T-cell (primary cell): ENCODE measurements at regions not wholly inside any gene's neighbourhood (a gene's known extent, or its start where the extent isn't known, plus 50 kb on each side); places are given as distances from the start of the nearest gene placed in this dataset.
"Not testable (repeated sequence)": the region's sequence is repeated elsewhere in the genome, so short reads cannot be mapped to it uniquely, and the experiment has no call there.

Source experiments
- ATAC-seq, 4 experiments: fragments of 200-7000 bp in 3 of 4; fragments of 150-1000 bp in 1 of 4; cut with Tn5 transposase; replicated peaks in 1 of 4; 1 replicate in 3 of 4; 2 replicates in 1 of 4; pipeline ENCODE4 v1.10.0; 2021; ENCODE audit warnings: moderate library complexity in 3 of 4, mild to moderate bottlenecking in 2 of 4, moderate number of reproducible peaks in 1 of 4
- CTCF ChIA-PET, 2 donors: fragments of 300-600 bp; sonication (Branson Sonifier 250); formaldehyde crosslinking; loops; one replicate each; lab custom pipeline; 2022; ENCODE audit warnings: antibody characterized with exemption in 2 of 2; lab: Charles Lee
- POLR2A ChIA-PET, 2 donors: fragments of 300-600 bp; sonication (Branson Sonifier 250); formaldehyde crosslinking; loops; one replicate each; lab custom pipeline; 2022; ENCODE audit warnings: antibody characterized with exemption in 2 of 2; lab: Charles Lee
- DNase-seq, 35 experiments: peaks; one replicate each; pipeline versions ENCODE4 v3.0.0 to v3.0.0-alpha.2; 2013 to 2023
- H3K27ac ChIP-seq: one replicate; pipeline ENCODE4 v1.5.1; 2013; ENCODE audit warnings: low read length
- H3K27me3 ChIP-seq, 2 experiments: replicated peaks in 1 of 2; 1 replicate in 1 of 2; 2 replicates in 1 of 2; pipeline versions ENCODE4 v1.6.1 to v1.7.0; 2013; ENCODE audit warnings: low read length in 1 of 2, mixed read lengths in 1 of 2; ENCODE audit not compliant: control insufficient read depth in 2 of 2, insufficient read depth in 2 of 2; ENCODE audit errors: extremely low read depth in 1 of 2
- H3K36me3 ChIP-seq, 2 donors: 1 replicate in 1 of 2; 2 replicates in 1 of 2; pipeline versions ENCODE4 v1.6.1 to v1.7.0; 2013; ENCODE audit warnings: low read length in 1 of 2; ENCODE audit not compliant: control insufficient read depth in 2 of 2, insufficient read depth in 1 of 2; ENCODE audit errors: extremely low read depth in 1 of 2
- H3K4me1 ChIP-seq, 2 experiments: 1 replicate in 1 of 2; 2 replicates in 1 of 2; pipeline versions ENCODE4 v1.6.1 to v1.7.0; 2013; ENCODE audit warnings: low read length in 2 of 2, mixed read lengths in 1 of 2; ENCODE audit not compliant: insufficient read depth in 2 of 2, control insufficient read depth in 1 of 2; ENCODE audit errors: extremely low read depth in 1 of 2
- H3K4me3 ChIP-seq, 2 donors: 1 replicate in 1 of 2; 2 replicates in 1 of 2; pipeline versions ENCODE4 v1.5.1 to v1.7.0; 2013; ENCODE audit warnings: mild to moderate bottlenecking in 2 of 2, low read length in 1 of 2, moderate library complexity in 1 of 2; ENCODE audit not compliant: control insufficient read depth in 1 of 2; ENCODE audit errors: extremely low read depth in 1 of 2
- H3K9me3 ChIP-seq: 2 replicates; pipeline ENCODE4 v1.7.0; 2013
- H3K27ac Mint-ChIP-seq, 2 donors: one replicate each; pipeline ENCODE4 v1.8.0; 2020 to 2021; ENCODE audit warnings: mild to moderate bottlenecking in 2 of 2, mixed read lengths in 2 of 2
- H3K27me3 Mint-ChIP-seq, 2 donors: one replicate each; pipeline ENCODE4 v1.8.0; 2021 to 2022; ENCODE audit warnings: mixed read lengths in 2 of 2
- H3K36me3 Mint-ChIP-seq: one replicate; pipeline ENCODE4 v1.8.0; 2021; ENCODE audit warnings: mixed read lengths
- H3K4me1 Mint-ChIP-seq, 3 donors: one replicate each; pipeline ENCODE4 v1.8.0; 2020 to 2022; ENCODE audit warnings: mixed read lengths in 3 of 3, mild to moderate bottlenecking in 1 of 3
- H3K4me3 Mint-ChIP-seq, 3 donors: one replicate each; pipeline ENCODE4 v1.8.0; 2020 to 2022; ENCODE audit warnings: mild to moderate bottlenecking in 3 of 3, mixed read lengths in 3 of 3, moderate library complexity in 3 of 3
- H3K9me3 Mint-ChIP-seq, 3 donors: one replicate each; pipeline ENCODE4 v1.8.0; 2020 to 2022; ENCODE audit warnings: mixed read lengths in 3 of 3
- WGBS: methylation state at CpG from one replicate; pipeline ENCODE4 v1.1.5; 2013; ENCODE audit warnings: missing lambda C conversion rate; ENCODE audit not compliant: insufficient coverage; 5-methylcytosine and 5-hydroxymethylcytosine counted together

DNA sequence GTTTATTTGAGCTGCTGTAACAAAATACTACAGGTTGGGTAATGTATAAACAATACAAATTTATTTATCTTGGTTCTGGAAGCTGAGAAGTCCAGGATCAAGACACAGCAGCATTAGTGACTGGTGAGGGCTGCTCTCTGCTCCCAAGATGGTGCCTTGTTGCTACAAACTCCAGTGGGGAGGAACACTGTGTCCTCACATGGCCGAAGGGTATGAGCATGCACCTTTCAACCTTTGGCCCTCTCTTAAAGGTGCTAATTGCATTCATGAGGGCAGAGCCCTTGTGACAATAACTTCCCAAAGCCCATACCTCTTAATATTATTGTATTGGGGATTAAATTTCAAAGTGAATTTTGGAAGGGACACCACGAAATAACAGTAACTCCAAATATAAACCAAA lies 55.3 kb upstream of the ATP1B1 start:
- ATAC-seq (no peak), DNase-seq (no peak)
- Histone ChIP-seq H3K27ac (no peak overlapping the region), H3K4me1 (no peaks in the 10 kb centered on the region), H3K36me3 (no peaks in the 10 kb centered on the region), H3K4me3 (no peak overlapping the region), H3K9me3 (no peaks in the 10 kb centered on the region), H3K27me3 (no peaks in the 10 kb centered on the region)
- no peak overlapping the region for H3K27ac Mint-ChIP-seq
- H3K4me3 Mint-ChIP-seq, result no peak overlapping the region
- POLR2A ChIA-PET, result no interaction called here
- no CpG with 5 or more reads among the region's 2 CpGs for WGBS
- CTCF ChIA-PET, result interaction anchor here in 1 of 2 donors (0.6 kb wide), 1 partner anchor 497 kb away, joined by 3 read pairs; no protein-coding TSS in a partner anchor
- peaks cover 3 to 13% (median 11%) of the 10 kb centered on the region in 3 donors for H3K4me1 Mint-ChIP-seq
- H3K27me3 Mint-ChIP-seq, result no peaks in the 10 kb centered on the region
- no peaks in the 10 kb centered on the region for H3K9me3 Mint-ChIP-seq
- no peaks in the 10 kb centered on the region for H3K36me3 Mint-ChIP-seq

DNA sequence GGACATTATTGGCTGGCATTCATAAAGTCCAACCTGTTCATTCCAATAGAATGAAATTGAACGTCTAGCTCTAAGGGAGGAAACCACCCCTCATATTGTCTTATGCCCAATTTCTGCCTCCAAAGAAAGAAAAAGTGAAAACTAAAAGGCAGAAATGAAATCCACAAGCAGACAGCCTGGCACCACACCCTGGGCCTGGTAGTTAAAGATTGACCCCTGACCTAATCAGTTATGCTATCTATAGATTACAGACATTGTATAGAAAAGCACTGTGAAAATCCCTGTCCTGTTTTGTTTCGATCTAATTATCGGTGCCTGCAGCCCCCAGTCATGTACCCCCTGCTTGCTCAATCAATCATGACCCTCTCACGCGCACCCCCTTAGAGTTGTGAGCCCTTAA lies 54.3 kb upstream of the ATP1B1 start:
- H3K4me3 ChIP-seq, DNase-seq, H3K9me3 Mint-ChIP-seq, H3K4me3 Mint-ChIP-seq, POLR2A ChIA-PET, H3K4me1 Mint-ChIP-seq, H3K27ac Mint-ChIP-seq, H3K4me1 ChIP-seq, H3K27me3 Mint-ChIP-seq, H3K36me3 ChIP-seq, ATAC-seq, H3K36me3 Mint-ChIP-seq, H3K27ac ChIP-seq, H3K27me3 ChIP-seq, CTCF ChIA-PET, H3K9me3 ChIP-seq: not testable (repeated sequence)
- WGBS, result 100% methylated on average over 2 of the region's 5 CpGs

- ATAC-seq (no peak), DNase-seq (no peak)
- Histone ChIP-seq H3K9me3 (no peaks in the 10 kb centered on the region), H3K4me1 (no peaks in the 10 kb centered on the region), H3K4me3 (no peak overlapping the region), H3K27me3 (no peaks in the 10 kb centered on the region), H3K36me3 (no peaks in the 10 kb centered on the region), H3K27ac (no peak overlapping the region)
- 20% methylated on average over 1 of the region's 1 CpG for WGBS
- Mint-ChIP-seq H3K4me1 (peaks cover 0 to 5% (median 2%) of the 10 kb centered on the region in 3 donors), H3K36me3 (no peaks in the 10 kb centered on the region), H3K27ac (no peak overlapping the region), H3K4me3 (no peak overlapping the region), H3K9me3 (no peaks in the 10 kb centered on the region), H3K27me3 (peaks cover 0 to 6% of the 10 kb centered on the region in 2 donors)
- ChIA-PET CTCF (no interaction called here), POLR2A (no interaction called here)
These were observed 53.8 kb upstream of the ATP1B1 start for GRCh38 chr1:169052727-169053126.

- ChIA-PET CTCF (no interaction called here), POLR2A (no interaction called here)
- H3K4me3 Mint-ChIP-seq, result no peak overlapping the region
- Histone ChIP-seq H3K27ac (no peak overlapping the region), H3K4me3 (no peak overlapping the region), H3K36me3 (no peaks in the 10 kb centered on the region), H3K9me3 (no peaks in the 10 kb centered on the region), H3K4me1 (no peaks in the 10 kb centered on the region), H3K27me3 (no peaks in the 10 kb centered on the region)
- H3K27me3 Mint-ChIP-seq, result peaks cover 0 to 6% of the 10 kb centered on the region in 2 donors
- DNase-seq, result no peak
- no peaks in the 10 kb centered on the region for H3K36me3 Mint-ChIP-seq
- peaks cover 0 to 5% (median 2%) of the 10 kb centered on the region in 3 donors for H3K4me1 Mint-ChIP-seq
- ATAC-seq, result no peak
- no peaks in the 10 kb centered on the region for H3K9me3 Mint-ChIP-seq
- no CpG with 5 or more reads among the region's 4 CpGs for WGBS
- H3K27ac Mint-ChIP-seq, result no peak overlapping the region
These were observed 53.3 kb upstream of the ATP1B1 start for GRCh38 chr1:169053196-169053595.
